ENCODE measurements at regions not wholly inside any gene's neighbourhood (a gene's known extent, or its start where the extent isn't known, plus 50 kb on each side); places are given as distances from the start of the nearest gene placed in this dataset.

GRCh38 chr3:64918989-64919388 lies 231.2 kb upstream of the ADAMTS9 start (continued):
- TF ChIP-seq, protein P1, sequence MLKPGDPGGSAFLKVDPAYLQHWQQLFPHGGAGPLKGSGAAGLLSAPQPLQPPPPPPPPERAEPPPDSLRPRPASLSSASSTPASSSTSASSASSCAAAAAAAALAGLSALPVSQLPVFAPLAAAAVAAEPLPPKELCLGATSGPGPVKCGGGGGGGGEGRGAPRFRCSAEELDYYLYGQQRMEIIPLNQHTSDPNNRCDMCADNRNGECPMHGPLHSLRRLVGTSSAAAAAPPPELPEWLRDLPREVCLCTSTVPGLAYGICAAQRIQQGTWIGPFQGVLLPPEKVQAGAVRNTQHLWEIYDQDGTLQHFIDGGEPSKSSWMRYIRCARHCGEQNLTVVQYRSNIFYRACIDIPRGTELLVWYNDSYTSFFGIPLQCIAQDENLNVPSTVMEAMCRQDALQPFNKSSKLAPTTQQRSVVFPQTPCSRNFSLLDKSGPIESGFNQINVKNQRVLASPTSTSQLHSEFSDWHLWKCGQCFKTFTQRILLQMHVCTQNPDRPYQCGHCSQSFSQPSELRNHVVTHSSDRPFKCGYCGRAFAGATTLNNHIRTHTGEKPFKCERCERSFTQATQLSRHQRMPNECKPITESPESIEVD (tag by site-specific recombination; IDR thresholded peaks at IDR 0.05), result no peak
- no peak for TF ChIP-seq ZBTB49 (tag by site-specific recombination; IDR thresholded peaks at IDR 0.05; ENCODE audit: low read depth)
- TF ChIP-seq ZNF791 (tag by site-specific recombination; IDR thresholded peaks at IDR 0.05), result no peak
- no peak for TF ChIP-seq ZNF596 (tag by site-specific recombination; IDR thresholded peaks at IDR 0.05)
- TF ChIP-seq, protein P2, sequence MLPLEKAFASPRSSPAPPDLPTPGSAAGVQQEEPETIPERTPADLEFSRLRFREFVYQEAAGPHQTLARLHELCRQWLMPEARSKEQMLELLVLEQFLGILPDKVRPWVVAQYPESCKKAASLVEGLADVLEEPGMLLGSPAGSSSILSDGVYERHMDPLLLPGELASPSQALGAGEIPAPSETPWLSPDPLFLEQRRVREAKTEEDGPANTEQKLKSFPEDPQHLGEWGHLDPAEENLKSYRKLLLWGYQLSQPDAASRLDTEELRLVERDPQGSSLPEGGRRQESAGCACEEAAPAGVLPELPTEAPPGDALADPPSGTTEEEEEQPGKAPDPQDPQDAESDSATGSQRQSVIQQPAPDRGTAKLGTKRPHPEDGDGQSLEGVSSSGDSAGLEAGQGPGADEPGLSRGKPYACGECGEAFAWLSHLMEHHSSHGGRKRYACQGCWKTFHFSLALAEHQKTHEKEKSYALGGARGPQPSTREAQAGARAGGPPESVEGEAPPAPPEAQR (tag by site-specific recombination; IDR thresholded peaks at IDR 0.05), result no peak

DNA sequence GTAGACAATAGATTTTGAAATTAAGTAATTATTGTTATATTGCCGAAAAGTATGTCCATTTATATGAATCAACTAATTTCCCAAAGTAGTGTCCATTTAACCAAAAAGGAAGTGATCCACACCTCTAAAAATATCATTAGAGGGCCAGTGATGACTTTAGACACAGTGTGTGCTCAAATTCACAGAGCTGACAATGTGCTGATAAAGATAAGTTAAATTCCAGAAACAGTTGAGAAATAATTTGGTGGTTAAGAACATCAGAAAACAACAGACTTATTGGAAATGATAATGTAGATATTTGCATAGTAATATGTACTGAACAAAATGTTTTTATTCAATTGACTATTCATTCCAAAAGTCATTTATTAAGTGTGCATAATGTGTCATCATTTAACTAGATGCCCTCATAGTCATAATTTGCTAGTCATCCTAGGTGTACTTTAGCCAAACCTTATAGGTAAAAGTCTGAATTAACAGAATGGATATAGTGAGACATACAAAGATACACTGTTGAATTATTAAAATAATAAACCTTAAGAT lies 230.2 kb upstream of the ADAMTS9 start:
- ChIA-PET CTCF (no interaction called here), POLR2A (no interaction called here)
- Histone ChIP-seq H3K4me3 (ENCODE audit: low read depth, low read length) (no peak overlapping the region), H3K36me3 (ENCODE audit: control insufficient read depth in 2 of 2, insufficient read depth in 1 of 2, low read length in 2 of 2) (no peaks in the 10 kb centered on the region), H3K9me3 (ENCODE audit: control insufficient read depth, insufficient read depth, low read depth, low read length) (no peaks in the 10 kb centered on the region), H3K4me1 (ENCODE audit: control insufficient read depth, insufficient read depth, low read length) (no peaks in the 10 kb centered on the region), H3K27ac (ENCODE audit: extremely low read depth, low read depth, low read length) (no peak overlapping the region)
- TF ChIP-seq ZNF488 (tag by site-specific recombination; IDR thresholded peaks at IDR 0.05), result no peak
- no peak for TF ChIP-seq ZNF214 (tag by site-specific recombination; IDR thresholded peaks at IDR 0.05; ENCODE audit: borderline replicate concordance)
- TF ChIP-seq ZNF473 (tag by site-specific recombination; IDR thresholded peaks at IDR 0.05), result no peak
- TF ChIP-seq ZNF514 (tag by site-specific recombination; IDR thresholded peaks at IDR 0.05), result no peak
- TF ChIP-seq ZNF146 (tag by site-specific recombination; IDR thresholded peaks at IDR 0.05), result no peak

DNA sequence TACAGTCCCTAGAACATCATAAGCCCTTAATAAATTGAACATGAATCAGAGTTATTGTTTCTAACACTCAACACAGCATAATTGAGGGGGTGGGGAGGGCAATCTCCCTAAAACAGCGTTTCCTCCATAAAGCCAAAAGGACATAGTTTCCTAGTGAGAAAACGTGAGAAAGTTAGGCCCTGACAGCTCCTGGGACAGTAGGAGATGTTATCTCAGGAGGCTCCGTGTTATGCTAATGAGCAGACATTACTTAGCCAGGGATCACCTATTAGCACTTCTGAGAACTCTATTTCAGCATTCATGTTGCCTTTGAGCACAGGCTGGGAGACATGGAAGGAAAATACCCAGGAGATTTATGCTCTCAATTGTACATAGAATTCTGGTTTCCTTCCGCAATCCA lies 229.1 kb upstream of the ADAMTS9 start:
- TF ChIP-seq ZIC2 (tag by site-specific recombination; IDR thresholded peaks at IDR 0.05) (no peak), ZNF768 (tag by site-specific recombination; IDR thresholded peaks at IDR 0.05) (no peak), ZNF169 (tag by site-specific recombination; IDR thresholded peaks at IDR 0.05) (no peak), ZNF521 (tag by site-specific recombination; IDR thresholded peaks at IDR 0.05) (no peak), SP3 (tag by site-specific recombination; IDR thresholded peaks at IDR 0.05) (no peak), ZNF114 (tag by site-specific recombination; IDR thresholded peaks at IDR 0.05) (no peak), ZXDB (tag by site-specific recombination; IDR thresholded peaks at IDR 0.05) (no peak)
- H3K4me1 ChIP-seq (ENCODE audit: control insufficient read depth, insufficient read depth, low read length), result no peaks in the 10 kb centered on the region
- CTCF ChIA-PET, result no interaction called here
- no peak overlapping the region for H3K27ac ChIP-seq (ENCODE audit: extremely low read depth, low read depth, low read length)
- H3K4me3 ChIP-seq (ENCODE audit: low read depth, low read length), result no peak overlapping the region
- POLR2A ChIA-PET, result no interaction called here
- H3K9me3 ChIP-seq (ENCODE audit: control insufficient read depth, insufficient read depth, low read depth, low read length), result no peaks in the 10 kb centered on the region
- no peaks in the 10 kb centered on the region for H3K36me3 ChIP-seq (ENCODE audit: control insufficient read depth in 2 of 2, insufficient read depth in 1 of 2, low read length in 2 of 2)

All from HEK293 (cell line).